ENCODE measurements at regions not wholly inside any gene's neighbourhood (a gene's known extent, or its start where the extent isn't known, plus 50 kb on each side); places are given as distances from the start of the nearest gene placed in this dataset.
"Not testable (repeated sequence)": the region's sequence is repeated elsewhere in the genome, so short reads cannot be mapped to it uniquely, and the experiment has no call there.

DNA sequence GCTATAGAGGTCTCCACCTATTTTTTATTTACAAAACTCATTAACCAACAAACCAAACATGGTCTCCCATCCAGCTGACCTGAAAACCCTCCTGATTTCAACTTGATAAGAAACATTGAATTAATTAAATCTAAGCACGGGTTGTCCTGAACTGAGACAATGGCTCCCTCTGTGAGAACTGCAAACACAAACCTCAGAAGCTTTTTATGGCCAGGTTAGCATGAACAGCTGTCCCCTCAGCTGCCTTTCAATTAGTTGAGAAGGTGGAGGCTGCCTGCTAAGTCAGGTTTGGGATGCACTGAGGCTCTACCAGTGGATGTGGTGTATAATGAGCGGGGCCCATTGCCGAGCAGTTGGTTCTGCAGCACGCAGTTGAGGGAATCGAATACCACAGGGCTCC lies 258.5 kb upstream of the DDX18 start:
- no peak for DNase-seq

DNA sequence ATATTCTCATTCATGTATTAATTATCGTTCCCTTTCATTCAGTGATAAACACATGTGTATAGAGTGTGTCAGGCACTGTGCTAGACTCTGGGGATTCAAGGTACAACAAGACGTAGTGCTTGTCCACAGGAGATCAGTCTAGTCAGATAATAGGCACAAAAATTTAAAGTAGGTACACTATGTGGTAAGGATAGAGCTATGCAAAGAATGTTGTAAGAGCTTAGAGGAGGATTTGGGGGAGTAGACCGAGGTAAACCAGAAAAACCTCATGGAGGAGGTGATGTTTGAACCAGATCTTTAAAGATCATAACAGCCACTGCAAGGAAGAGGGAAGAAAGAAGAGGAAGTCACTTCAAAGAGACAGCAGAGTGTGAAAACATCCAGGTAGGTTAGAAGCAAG lies 256.9 kb upstream of the DDX18 start:
- no peak for DNase-seq

DNA sequence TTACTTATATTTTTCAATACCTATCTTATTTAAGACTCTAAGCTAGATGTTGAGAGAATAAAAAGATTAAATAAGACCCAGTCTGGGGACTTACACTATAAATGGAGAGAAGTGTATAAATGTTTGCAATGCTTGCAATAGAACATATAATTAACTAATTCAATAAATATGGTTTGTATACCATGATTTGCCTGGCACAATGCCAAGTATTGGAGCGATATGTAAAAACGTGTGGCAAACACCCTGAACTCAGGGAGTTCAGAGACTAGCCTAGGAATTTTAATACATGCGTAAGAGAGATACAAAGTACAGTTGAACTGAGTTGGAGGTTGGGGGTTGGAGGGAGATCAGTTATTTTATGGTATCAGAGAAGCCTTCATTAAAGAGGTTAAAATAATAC lies 251.8 kb upstream of the DDX18 start:
- DNase-seq, result no peak

DNA sequence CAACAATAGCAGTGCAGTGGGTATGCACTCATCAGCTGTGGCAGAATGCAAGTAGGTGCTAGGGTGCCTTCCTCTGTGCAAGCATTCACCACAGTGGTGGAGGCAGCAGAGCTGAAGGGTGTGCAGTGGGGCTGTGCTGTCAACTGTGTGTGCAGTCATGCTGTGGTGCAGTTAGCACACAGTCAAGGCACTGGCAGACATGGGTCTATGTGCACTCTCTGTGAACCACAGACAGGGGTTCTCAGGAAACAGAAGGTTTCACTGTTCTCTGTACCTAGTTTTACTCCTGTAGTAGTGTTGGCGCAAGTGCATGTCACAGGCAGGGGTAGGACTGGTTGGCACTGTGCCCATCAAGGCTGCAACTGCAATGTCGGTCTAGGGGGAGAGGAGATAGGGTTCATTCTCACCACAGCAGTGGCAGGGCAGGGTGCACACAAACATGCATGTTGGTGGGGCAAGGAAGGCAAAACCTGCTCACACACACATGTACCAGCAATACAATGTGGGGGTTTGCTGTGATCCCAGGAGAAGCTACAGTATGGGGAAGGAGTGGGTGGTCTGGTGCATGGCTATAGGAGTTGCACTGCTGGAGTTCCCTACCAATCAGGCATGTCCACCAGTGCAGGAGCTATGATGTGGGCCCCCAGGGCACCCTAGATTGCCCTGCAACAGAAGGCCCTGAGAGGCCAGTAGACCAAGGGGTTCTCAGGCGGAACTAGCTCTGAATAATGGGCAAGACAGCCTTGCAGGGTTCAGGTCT lies 242.7 kb upstream of the DDX18 start:
- DNase-seq, result no peak

DNA sequence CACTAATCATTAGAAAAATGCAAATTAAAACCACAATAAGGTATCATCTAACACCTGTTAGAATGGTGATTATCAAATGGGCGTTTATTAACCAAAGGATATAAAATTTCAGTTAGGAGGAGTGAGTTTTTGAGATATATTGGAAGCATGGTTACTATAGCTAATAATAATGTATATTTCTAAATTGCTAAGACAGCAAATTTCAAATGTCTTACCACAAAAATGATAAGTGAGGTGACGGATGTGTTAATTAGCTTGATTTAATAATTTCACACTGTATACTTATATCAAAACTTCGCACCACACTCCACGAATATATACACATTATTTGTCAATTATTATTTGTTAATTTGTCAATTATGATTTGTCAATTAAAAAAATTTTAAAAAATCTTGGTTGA lies 227.2 kb upstream of the DDX18 start:
- no peak for DNase-seq

DNA sequence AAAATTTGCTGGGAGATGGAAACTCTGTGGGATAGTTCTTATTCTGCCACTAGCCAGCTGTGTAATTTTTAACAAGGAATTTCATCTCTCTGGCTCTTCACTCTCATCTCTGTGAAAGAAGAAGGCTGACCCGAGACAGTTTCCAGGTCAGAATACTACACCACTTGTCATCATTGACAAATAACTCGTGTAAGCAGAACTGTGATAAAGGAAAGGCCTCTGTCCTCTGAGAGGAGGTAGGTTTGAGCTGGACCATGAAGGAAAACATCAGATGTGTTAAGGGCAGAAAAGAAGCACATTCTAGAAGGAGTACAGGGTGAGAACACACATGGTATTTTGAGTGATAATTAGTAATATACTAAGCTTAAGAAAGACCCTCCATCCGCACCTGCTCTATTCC lies 211.4 kb upstream of the DDX18 start:
- DNase-seq, result no peak

DNA sequence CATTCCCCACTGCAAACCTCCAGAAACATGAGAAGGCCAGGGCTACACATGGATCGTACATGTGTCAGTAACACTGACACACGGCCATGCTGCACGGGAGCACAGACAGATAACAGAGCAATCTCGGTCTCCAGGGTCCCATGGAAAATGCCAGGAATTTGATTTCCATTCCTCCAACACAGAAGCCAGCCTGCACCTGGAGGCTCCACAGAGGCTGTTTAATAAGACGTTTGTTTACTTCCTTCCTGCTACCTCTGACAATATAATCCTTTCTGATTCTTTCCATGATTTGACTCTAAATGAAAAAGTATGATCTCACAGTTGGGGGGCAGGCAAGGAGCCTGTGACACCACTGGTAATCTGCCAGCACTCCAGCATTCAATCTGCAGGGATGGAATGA lies 210.9 kb upstream of the DDX18 start:
- DNase-seq, result no peak

DNA sequence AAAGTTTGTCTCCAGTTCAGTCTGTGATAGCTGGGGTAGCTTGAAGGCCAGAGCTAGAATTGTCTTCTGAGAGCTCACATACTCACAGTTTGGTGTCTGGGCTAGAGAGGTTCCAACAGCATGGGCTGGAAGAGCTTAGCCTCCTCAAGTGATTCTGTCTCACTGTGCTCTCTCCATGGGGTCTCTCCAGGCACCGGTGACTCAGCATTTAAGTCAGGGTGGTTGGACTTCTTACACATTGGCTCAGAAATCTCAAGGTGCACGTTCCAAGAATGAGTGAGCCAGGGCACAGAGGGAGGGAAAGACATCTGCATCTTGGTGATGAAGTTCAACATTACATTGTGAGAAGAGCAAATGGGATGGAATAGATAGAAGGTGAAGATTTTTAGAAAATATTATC lies 207.3 kb upstream of the DDX18 start:
- DNase-seq, result no peak

DNA sequence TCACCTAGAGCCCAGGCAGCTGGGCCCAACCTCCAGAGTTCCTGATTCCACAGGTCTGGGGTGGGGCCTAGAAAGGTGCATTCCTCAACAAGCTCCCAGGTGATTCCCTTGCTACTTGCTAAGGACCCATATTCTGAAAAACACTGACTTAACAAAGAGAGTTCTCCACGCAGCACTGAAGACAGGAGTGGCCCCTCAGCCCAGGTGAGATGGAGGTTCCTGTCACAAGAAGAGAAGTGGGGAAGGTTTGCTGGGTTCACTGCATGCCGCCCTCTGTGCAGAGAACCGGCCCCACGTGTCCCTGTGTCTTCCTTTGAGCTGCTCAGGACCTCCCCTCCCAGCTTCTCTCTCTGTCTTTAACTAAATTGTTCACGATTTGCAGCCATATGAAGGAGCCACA lies 201.4 kb upstream of the DDX18 start:
- no peak for DNase-seq

DNA sequence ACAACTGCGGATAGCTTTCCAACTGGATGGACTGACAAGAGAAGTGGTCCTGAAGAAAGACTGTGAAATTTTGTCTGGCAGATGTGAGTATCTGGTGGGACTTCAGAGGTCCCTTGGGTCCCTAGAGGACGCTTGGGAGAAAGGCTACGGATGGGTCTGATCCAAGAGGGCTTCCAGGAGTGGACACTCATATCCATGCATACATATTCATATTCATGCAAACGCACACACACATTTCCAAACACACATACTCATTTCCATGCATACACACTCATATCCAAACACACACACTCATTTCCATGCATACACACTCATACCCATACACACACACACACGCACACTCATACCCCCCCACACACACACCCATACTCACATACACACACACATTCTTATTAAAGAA lies 200.2 kb upstream of the DDX18 start:
- no peak for DNase-seq

DNA sequence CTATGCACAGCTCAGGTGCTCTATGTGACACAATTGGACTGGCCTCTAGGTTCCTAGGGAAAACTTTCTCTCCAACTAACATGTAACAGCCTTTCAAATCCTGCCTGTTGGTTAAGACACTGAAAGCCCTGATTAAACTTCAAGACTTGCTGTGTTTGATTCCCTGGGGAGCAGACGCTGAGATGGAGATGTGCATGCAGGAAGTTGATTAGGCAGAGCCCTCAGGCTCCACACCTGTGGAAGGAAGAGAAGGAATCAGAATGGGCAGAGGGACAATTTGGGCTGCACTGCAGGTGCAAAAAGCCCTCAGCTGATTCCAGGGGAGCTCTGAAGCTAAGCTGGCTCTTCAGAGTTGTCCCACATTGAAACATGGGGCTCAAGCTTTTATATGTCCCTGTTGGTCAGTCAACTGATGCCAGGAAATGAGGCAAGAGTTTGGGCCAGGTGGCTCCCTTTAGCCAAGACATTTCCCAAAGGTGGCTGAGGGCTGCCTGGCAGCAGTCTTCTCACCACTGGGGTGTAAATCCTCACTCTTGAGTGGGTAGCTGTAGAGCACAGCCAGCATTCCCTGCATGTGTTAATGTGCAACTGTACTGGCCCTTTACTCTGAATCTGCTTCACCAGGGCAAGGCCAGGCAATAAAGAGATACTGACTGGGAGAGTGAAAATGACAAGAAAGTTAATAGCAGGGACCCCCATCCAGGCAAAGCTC lies 199.5 kb upstream of the DDX18 start:
- no peak for DNase-seq

DNA sequence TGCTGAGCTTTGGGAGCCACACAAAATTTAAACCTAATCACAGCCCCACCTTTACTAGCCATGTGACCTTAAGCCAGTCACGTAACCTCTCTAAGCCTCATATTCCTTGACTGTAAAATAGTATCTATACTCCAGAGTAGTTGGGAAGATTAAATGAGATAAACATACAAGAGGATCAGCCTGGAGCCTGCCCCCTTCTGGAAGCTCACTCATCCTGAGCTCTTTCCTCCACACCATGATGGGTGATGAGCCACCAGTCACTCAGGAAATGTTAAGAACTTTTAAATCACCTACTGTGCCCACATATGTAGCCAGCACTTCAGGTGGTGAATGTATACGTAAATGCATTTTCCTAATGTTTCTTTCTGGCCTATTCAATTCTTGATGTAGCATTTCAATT lies 195.9 kb upstream of the DDX18 start:
- no peak for DNase-seq

DNA sequence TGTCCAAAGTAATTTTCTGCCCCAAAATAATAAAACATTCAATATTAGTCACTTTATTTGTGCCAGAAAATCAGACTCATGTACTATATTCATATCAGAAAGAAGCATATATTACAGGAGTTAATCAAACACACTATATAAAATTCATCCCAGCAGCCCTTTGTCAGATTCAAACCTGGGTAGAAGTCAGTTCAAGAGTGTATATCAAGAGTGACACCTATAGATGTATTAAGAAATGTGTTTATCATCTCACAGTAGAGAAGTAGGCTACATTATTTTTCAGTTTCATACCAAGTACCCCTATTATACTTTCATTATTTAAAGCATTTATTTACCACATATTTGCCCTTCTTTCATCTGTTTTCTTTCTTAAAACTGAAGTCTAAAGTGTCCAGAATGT lies 193.2 kb upstream of the DDX18 start:
- no peak for DNase-seq

DNA sequence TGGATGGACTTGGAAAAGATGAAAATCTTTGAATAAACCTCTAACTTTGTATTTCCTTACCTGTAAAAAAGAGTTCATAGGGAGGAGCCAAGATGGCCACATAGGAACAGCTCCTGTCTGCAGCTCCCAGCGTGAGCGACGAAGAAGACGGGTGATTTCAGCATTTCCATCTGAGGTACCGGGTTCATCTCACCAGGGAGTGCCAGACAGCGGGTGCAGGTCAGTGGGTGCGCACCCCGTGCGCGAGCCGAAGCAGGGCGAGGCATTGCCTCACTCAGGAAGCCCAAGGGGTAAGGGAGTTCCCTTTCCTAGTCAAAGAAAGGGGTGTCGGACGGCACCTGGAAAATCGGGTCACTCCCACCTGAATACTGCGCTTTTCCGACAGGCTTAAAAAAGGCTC lies 191.3 kb upstream of the DDX18 start:
- not testable (repeated sequence) for DNase-seq

DNA sequence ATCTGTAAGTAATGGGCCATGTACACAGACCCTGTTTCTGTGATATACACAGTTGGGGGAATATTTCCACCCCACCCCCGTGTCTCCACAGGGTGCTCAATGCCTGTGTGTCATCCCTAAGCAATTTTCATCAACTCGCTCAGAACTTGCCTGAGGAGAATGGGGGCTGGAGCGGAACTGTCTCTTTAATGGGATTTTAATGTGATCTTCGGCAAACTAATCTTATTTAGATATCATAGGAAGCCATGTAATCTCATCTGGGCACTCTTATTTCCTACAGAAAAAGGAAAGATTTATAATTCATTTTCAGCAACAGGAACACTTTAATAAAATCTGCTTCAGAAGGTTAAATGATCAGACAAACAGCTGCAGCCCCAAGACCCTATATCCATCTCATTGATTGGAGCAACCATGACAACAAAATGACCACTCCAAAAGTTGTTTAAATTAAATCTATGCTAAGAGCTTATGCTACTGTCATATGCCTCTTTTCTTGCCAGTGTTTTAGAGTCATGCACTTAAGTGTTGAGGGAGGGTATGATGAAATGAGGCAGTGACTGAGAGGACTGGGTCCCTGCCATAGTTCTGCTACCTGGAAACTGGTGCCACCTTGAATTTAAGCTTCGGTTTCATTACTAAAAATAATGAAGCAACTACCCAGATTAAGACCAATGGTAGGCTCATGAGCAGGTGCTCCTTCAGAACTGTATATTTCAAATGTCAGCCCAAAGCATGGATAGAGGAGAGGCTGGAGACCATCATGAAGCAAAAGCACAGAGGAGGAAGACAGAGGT lies 183.1 kb upstream of the DDX18 start:
- DNase-seq, result no peak

DNA sequence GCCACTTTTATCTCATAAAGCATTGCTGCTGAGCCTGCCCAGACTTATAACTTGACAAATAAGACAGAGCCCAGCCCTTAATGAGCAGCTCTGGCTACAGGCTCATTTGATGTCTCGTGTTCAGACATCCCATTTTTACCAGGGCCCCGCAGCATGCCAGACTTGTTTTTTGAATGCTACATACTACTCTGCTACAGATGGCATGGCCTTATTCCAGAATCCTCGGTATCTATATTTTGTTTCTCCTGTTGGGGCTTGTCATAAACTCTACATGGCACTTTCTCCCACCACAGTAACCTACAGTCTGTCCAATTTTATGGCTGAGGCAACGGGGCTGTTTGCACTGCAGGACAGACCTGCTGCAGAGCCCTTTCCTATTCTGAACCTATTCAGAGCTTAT lies 179.0 kb upstream of the DDX18 start:
- DNase-seq, result no peak

DNA sequence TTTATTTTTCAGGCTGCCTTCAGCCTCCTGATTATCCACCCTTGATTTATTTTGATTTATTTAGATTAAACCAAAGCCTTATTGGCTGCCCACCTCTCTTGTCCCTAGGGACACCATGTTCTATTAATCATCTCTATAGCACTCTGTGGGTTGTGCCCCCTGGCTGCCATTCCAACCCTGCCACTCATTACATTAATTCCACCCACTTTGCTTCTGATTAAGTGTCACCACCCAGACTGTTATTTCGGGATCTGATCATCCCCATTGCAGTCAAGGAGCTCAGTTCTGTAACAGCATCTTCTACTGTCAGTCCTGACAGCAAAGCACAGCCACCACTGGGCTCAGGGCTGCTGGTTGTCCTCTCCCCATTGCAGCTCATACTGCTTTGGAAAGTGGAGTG lies 175.1 kb upstream of the DDX18 start:
- no peak for DNase-seq

DNA sequence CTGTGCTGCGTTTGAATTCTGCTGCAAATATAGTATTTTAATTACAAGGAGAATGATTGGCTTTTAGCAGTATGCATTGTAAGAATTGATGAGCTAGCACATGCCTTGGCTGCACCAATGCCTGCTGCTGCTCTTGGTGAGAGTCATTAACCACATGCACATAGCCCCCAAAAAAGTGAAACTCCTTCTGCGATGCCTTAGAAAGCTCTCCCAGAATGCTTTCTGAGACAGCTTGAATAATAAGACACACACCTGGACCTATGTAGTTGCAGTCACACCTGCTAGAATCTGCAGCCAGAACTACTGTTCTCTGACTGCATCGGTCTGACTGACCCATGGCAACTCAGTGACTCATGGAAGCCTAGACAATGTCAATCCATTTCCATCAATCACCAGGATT lies 170.1 kb upstream of the DDX18 start:
- no peak for DNase-seq

DNA sequence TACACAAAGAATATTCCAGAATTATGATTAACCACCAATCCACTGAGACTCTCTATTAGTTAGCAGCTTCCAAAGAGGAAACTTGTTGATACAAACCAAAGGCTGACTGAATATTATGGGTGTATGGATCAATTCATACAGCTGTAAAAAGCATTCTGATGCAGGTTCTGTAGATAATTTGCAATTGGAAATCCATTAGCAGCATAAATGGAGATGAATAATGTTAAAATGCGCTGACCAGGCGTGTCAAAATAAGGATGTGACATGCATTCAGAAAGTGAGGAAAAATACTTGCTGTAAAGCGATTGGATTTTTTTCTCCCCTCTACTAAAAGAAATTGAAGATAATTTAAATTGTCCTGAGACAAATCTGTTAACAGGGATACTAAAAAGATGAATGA lies 169.0 kb upstream of the DDX18 start:
- no peak for DNase-seq

DNA sequence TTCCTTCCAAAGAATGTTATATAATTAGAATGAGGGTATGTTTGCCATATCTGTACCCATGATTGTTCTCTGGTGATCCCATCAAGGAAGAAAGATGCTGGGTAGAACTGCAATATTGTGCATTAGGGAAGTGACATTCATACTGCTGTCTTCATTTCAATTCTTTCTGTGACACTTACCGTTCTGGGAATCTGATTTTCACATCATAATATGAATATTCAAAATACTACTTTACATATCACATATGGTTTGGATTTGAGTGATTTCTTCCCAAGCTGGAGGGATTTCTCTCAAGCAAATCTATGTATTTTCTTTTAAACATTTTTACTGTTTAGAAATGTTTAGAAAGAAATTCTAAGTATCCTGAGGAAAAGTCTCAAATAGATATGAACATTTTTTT lies 168.4 kb upstream of the DDX18 start:
- DNase-seq, result no peak

DNA sequence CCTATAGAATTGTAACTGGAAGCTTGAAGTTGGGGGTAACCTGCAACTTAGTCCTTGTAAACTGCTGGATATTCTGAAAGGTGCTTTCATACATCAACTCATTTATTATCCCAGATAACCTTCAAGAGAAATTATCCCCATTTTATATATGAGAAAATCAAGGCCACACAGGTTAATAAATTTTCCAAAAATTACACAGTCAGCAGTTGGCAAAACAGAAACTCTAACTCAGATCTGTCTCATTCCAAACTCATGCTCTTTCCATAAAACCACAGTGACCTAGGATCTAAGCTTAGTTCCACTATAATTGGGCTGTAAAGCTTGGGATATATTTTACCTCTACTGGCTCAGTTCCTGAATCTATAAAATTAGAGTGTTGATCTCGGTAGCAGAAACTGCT lies 167.6 kb upstream of the DDX18 start:
- no peak for DNase-seq

DNA sequence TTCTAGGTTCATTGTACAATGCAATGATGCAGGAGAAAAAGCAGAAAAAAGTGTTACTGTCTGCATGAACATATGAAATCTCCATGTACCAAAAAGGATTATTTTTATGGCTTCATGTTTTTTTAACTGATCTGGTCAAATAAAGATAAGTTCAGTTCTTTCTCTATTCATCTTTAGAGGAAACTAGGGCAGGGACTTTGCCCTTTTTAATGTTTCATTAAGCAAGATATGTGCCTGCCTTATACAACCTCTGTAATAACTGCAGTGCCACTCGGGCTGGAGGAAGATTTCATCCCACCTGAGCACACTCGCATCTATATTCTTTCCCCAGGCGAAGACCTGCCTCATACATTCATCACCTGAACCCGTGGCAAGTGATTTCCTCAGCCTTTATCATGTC lies 157.9 kb upstream of the DDX18 start:
- no peak for DNase-seq

DNA sequence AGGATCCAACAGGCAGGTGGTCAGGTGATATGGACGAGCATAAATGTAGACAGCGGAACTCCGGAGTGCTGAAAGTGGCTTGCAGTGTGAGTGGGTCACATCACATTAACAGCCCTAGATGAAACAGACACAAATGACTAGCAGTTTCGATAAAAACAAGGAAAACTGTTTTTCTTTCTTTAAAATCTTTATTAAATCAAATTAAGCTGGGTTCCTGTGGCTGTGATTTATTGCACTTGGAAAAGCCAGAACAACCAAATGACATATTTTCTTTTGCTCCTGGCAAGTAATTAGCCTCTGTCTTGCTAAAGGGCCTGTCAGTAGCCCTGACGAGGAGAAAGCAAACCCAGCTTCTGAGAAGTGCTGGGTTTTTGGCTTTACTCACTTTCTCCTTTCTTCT lies 152.9 kb upstream of the DDX18 start:
- DNase-seq, result no peak

DNA sequence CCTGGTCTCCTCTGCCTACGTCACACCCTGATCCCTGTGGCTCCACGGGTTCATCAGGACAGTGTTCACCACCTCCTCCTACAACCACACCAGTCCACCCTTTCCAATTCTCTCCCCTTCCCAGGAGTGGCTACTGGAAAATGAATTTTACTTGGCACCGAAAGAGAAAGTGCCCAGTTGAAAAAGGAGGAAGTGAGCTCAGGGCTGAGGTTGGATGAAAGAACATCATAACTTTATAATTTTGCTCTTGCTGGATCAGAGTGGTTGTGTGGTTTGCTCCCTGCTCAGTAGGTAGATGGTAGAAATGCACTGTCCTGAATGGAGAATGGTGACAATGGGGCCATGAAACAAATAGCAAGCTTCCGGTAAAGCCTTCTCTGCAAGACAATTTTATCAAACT lies 140.3 kb upstream of the DDX18 start:
- DNase-seq, result no peak

Data from hematopoietic multipotent progenitor cell treated with erythropoietin and hydrocortisone succinate and interleukin-3 and kit ligand, for 4 days (in vitro differentiated cells).